AG04449 (cell line): ENCODE measurements at regions not wholly inside any gene's neighbourhood (a gene's known extent, or its start where the extent isn't known, plus 50 kb on each side); places are given as distances from the start of the nearest gene placed in this dataset.

Experiments used
- CTCF ChIA-PET: fragments of 350-600 bp; formaldehyde crosslinking; extraction: SDS; loops from one replicate; lab custom pipeline; 2021; ENCODE audit warnings: antibody characterized with exemption; lab: Yijun Ruan, JAX
- POLR2A ChIA-PET: fragments of 400-600, 350-600 bp; formaldehyde crosslinking; extraction: SDS; loops from one replicate; lab custom pipeline; 2020; ENCODE audit warnings: antibody characterized with exemption, inconsistent platforms; lab: Yijun Ruan, JAX
- DNase-seq: peaks from one replicate; pipeline ENCODE4 v3.0.0-alpha.2; 2010; ENCODE audit warnings: low read depth, low spot score
- H3K4me3 ChIP-seq: 2 replicates; pipeline ENCODE4 v1.5.1; 2011; ENCODE audit warnings: low read depth, mild to moderate bottlenecking, control low read depth, low read length
- TF ChIP-seq, protein P1 (sequence below): IDR thresholded peaks from one replicate; pipeline ENCODE4 v1.5.1; 2011; ENCODE audit warnings: mild to moderate bottlenecking, moderate library complexity, low read length, control low read depth, inconsistent platforms; ENCODE audit not compliant: insufficient read depth; ENCODE audit errors: missing control alignments

DNA sequence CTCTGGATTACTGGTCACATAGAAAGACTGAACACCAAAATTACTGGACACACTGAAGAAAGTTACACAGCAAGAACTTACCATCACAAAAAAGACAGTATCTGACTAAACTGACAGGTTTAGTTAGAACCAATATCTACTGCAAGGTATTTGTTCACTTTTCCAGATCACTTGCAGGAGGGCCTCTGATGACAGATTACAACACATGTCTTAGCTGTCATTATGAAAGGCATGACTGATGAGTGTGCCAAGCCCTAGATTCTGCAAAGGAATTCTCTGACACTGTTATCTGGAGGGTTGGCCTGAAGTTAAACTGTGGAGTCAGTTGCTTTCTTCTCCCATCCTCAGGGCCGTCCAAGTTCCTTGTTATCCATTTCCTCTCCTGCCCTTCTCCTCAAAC lies 242.7 kb downstream of the KIF20B start:
- no peak for DNase-seq
- ChIA-PET CTCF (no interaction called here), POLR2A (no interaction called here)
- TF ChIP-seq, protein P1, sequence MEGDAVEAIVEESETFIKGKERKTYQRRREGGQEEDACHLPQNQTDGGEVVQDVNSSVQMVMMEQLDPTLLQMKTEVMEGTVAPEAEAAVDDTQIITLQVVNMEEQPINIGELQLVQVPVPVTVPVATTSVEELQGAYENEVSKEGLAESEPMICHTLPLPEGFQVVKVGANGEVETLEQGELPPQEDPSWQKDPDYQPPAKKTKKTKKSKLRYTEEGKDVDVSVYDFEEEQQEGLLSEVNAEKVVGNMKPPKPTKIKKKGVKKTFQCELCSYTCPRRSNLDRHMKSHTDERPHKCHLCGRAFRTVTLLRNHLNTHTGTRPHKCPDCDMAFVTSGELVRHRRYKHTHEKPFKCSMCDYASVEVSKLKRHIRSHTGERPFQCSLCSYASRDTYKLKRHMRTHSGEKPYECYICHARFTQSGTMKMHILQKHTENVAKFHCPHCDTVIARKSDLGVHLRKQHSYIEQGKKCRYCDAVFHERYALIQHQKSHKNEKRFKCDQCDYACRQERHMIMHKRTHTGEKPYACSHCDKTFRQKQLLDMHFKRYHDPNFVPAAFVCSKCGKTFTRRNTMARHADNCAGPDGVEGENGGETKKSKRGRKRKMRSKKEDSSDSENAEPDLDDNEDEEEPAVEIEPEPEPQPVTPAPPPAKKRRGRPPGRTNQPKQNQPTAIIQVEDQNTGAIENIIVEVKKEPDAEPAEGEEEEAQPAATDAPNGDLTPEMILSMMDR, result no peak
- H3K4me3 ChIP-seq, result no peak overlapping the region

DNA sequence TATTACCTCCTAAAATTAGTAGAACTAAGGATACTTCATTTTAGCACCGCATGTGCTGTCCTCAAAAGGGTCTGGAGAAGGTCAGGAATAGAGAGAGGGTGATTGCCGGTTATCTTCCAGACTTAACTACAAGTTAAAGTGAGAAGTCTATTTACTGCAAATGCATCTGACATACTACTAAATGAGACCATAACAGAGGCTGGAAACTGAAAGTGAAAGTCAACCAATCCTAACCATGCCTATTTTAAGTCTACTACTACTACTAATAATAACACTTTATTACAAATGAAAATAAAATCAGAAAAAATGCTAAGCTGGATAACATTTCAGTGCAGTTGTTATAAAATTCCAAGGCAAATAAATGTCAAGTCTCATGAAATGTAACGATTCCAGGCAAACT lies 244.7 kb downstream of the KIF20B start:
- no peak overlapping the region for H3K4me3 ChIP-seq
- CTCF ChIA-PET, result no interaction called here
- no peak for DNase-seq
- POLR2A ChIA-PET, result no interaction called here
- TF ChIP-seq, protein P1, result no peak

DNA sequence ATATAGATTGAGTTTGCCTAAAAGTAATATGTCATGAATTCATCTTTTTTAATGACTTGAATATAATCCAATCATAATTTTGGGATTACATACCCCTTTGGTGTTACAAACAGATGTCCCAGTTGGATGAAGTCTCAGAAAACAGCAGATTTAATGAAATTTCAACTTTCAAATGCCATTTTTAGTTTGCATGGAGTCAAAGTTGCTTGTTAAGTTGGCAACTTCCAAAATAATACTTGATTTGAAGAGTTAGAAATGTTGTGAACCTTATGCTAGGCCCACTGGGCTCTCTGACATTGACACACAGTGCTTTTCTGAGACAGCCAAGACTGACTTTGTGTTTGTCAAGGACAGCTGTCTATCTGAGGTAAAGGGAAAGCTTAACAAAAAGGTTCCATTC lies 248.1 kb downstream of the KIF20B start:
- ChIA-PET POLR2A (no interaction called here), CTCF (no interaction called here)
- TF ChIP-seq, protein P1, result no peak
- no peak overlapping the region for H3K4me3 ChIP-seq
- DNase-seq, result no peak

DNA sequence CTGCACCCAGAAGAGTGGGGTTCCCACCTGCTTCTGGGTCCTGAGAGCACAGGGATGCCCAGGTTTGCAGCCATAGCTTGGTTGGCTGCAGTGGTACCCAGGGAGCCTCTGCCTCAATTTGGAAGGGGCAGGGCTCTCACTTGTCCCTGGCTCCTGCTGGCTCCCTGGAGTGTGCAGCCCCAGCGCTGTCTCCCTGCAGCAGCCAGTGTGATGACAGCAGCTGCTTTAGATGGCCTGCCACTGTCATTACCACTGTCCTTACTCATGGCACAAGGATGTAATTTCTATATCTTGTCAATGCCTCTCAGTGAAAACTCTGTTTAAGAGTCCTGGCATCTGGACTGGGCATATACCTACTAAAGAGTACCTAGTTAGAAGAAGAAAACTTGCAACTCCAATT lies 250.9 kb downstream of the KIF20B start:
- DNase-seq, result no peak
- TF ChIP-seq, protein P1, result no peak
- ChIA-PET POLR2A (no interaction called here), CTCF (no interaction called here)
- no peak overlapping the region for H3K4me3 ChIP-seq

DNA sequence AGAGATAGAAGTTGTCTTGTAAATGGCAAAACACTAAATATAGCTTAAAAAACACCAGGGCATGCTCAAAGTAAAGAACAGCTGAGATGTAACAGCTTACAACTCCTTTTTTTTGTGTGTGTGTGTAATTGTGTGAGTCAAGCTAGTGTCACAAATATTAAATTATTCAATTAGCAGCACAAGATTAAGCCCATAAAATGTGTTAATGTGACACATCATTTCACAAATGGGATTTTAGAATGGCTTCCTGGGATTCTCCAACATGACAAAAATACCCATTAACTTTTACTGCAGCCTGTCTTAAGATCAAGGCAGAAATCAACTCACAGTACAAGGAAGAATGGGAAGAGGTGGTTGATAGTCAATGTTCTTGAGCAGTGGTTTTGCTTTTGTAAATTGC lies 251.4 kb downstream of the KIF20B start:
- H3K4me3 ChIP-seq, result no peak overlapping the region
- POLR2A ChIA-PET, result no interaction called here
- TF ChIP-seq, protein P1, result no peak
- no peak for DNase-seq
- CTCF ChIA-PET, result no interaction called here

DNA sequence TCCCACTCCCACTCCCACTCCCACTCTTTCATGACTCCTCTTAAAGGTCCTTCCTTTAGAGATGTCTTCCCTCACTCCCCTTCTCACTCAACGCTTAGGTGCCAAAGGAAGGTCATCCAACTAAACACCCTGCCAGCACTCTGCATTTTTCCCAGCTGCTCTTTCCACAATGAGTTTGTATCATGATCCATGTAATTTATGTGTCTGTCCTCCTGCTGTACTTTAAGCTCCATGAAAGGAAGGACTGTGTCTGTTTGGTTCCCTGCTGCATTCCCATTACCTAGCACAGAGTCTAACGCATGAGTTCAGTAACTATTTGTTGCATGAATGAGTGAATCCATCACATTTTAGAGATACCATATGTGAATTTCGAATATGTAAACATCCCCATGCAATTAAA lies 252.7 kb downstream of the KIF20B start:
- no peak overlapping the region for H3K4me3 ChIP-seq
- ChIA-PET CTCF (interaction anchor here (1.6 to 2.5 kb wide), 2 partner anchors 12 to 909 kb away, joined by 4 to 7 read pairs; no protein-coding TSS in a partner anchor), POLR2A (no interaction called here)
- DNase-seq, result no peak
- TF ChIP-seq, protein P1, result no peak
